ENCODE measurements at regions not wholly inside any gene's neighbourhood (a gene's known extent, or its start where the extent isn't known, plus 50 kb on each side); places are given as distances from the start of the nearest gene placed in this dataset.

DNA sequence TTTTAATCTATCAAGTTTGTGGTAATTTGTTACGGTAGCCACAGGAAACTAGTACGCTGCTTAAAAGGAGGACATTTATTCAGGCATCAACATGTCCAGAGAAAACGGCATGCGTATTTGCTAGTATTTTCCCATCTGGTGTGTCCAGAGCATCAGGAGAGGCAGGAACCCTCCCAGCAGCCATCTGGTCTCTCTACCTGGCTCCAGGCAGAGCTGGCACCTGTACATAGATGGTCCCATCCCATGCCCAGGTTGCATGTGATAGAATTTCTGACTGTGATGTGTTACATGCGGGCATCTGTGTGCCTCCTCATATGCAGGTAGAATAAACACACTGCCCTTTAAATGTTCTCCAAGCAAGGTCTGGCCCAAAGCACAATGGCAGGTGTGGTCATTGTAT is 57.9 kb upstream of the PAGE1 start:
- TF ChIP-seq, protein P1, sequence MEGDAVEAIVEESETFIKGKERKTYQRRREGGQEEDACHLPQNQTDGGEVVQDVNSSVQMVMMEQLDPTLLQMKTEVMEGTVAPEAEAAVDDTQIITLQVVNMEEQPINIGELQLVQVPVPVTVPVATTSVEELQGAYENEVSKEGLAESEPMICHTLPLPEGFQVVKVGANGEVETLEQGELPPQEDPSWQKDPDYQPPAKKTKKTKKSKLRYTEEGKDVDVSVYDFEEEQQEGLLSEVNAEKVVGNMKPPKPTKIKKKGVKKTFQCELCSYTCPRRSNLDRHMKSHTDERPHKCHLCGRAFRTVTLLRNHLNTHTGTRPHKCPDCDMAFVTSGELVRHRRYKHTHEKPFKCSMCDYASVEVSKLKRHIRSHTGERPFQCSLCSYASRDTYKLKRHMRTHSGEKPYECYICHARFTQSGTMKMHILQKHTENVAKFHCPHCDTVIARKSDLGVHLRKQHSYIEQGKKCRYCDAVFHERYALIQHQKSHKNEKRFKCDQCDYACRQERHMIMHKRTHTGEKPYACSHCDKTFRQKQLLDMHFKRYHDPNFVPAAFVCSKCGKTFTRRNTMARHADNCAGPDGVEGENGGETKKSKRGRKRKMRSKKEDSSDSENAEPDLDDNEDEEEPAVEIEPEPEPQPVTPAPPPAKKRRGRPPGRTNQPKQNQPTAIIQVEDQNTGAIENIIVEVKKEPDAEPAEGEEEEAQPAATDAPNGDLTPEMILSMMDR (IDR thresholded peaks at IDR 0.05; ENCODE audit: low read depth, low read length), result no peak
- no peak for DNase-seq (ENCODE audit: extremely low read depth, low read depth)

DNA sequence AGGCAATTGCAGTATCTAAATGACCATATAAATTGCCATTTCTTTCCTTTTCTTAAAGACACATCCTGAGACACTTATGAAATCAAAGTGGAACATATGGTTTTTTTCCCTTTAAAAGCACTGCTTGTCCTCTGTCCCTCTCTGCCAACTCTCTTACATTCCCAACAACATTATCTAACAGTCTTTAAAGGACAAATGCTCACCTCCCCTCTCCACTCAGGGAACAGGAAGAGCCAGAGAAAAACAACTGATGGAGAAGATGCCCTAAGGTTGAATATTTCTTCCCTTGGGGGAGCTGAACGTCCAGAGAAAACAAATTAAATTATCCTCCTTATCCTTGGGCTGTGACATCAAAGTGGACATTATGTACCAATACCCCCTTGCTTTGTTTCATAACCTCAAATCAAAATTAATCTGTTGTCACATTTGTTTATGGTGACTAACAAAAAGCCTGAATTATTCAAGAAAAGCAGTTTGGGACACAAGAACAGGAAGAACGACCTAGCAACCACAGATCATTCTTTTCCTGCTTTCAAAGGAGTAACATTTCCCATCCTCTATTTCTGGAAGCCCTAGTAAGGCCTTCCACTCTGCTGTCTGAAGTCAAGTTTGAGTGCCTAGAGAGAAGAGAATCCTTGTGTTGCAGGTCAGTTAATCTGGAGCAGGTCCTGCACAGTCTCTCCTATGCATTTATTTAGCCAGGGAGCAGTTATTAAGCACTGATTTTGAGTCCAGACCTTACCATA is 52.6 kb upstream of the PAGE1 start:
- TF ChIP-seq, protein P1 (IDR thresholded peaks at IDR 0.05; ENCODE audit: low read depth, low read length), result no peak
- DNase-seq (ENCODE audit: extremely low read depth, low read depth), result no peak

- DNase-seq (ENCODE audit: extremely low read depth, low read depth), result no peak
- TF ChIP-seq, protein P1 (IDR thresholded peaks at IDR 0.05; ENCODE audit: low read depth, low read length), result no peak
These were observed 50.5 kb upstream of the PAGE1 start for GRCh38 chrX:49746306-49746705.

All from AG09319 (cell line).